ENCODE measurements at regions not wholly inside any gene's neighbourhood (a gene's known extent, or its start where the extent isn't known, plus 50 kb on each side); places are given as distances from the start of the nearest gene placed in this dataset.
"Not testable (repeated sequence)": the region's sequence is repeated elsewhere in the genome, so short reads cannot be mapped to it uniquely, and the experiment has no call there.

DNA sequence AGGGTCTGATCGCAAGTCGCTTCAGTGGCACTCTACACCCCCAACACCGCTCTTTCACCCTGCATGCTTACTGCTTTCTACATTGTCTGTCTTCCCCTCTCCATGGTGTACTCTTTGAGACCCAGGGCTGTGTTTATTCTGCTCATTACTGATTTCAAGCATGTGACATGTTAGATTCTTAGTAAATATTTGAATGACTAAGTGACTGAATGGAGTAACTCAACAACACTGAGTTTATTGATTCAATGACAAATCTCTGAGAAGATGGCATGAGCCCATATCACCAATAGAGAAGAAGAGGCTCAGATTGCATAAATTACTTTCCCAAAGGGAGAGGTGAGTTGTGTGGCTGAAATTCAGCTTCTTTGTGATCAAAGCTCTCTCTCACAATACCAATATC, 89.7 kb upstream of the OSMR start:
- DNase-seq, result no peak

DNA sequence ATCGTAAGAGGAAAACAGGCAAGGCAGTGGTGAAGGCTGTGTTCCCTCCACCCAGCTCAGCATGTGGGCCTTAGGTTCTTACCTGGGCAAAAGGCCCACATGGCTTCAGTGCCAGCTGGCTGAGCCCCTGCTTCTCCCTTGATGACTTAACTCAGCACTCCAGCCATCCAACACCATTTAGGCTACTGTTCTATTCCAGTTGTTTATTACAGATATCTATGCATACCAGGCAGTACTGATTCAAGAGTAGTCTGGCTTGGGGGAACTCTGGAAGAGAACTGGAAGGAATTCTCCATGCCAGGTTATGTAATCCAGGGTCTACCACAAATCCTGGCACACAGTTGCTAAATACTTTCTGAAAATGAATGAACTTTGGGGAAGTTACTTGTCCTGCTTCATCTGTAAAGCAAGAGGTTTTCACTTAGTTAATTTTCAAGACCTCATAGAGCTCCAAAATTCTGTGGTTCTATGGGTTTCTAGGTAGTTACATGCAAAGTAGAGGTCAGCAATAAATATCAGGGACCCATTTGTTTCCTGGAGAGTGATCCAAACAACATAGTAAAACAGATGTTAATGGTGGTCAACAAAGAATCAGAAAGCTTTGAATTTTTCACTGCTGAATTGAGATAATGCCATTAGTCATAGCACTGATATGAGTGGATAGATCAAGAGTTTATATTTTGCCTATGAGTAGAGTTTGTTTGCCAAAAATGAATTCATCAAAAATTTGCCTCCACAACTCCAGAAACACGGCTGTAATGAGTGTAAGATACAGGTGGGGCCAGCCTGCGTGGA, 88.2 kb upstream of the OSMR start:
- no peak for DNase-seq

DNA sequence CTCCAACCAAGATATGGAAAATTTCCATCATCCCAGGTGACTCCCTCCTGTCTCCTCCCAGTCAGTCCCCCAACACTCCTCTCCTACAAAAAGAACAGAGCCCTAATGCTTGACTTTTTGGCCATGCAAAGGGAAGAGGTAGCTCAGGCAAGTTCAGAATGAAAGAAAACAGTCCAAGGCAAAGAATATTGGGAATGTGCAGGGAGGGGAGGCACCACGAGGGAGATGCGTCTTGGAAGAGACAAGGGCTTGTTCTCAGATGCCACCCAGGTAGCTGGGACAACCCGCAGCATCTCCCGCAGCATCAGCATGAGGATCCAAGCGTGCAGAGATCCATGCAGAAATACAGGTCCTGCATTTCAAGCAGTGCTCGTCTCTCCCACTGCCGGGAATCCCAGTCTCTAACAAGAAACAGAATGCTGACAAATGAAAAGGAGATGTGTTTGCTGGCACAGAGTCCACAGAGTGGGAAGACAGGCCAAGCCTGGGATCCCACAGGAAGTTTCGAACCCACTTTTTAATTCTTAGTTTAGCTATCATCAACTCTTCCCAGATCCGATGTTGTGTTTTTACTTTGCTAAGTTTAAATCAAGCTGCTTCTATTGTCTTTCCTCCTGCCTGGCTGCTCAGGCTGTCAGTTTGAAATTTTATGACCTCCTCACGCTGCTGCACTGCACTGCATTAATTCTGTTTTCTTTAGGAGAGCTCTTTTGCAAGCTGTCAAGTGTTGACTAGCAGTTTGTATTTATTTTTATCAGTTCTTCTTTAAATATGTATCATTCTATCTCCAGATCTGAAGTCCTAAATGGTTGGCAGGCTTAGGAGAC, 86.8 kb upstream of the OSMR start:
- DNase-seq, result no peak

DNA sequence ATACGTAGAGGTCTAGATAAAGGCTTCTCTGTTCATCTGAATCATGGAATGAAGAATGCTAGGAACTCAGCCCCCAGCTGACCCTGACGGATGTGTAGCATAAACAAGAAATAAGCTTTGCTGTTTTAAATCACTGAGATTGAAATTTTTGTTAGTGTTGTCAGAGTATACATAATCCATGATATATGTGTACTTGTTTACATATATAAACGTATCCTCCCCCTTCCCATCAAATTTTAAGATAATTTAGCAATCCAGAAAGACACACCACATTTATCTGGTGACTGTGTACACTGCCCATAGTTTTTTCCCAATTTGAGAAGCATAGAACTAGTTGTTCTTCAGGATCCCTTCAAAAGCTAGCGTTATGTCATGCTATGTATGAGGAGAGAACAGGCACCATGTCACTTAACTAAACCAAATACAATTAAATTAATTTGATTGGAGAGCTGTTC, 80.8 kb upstream of the OSMR start:
- no peak for DNase-seq

DNA sequence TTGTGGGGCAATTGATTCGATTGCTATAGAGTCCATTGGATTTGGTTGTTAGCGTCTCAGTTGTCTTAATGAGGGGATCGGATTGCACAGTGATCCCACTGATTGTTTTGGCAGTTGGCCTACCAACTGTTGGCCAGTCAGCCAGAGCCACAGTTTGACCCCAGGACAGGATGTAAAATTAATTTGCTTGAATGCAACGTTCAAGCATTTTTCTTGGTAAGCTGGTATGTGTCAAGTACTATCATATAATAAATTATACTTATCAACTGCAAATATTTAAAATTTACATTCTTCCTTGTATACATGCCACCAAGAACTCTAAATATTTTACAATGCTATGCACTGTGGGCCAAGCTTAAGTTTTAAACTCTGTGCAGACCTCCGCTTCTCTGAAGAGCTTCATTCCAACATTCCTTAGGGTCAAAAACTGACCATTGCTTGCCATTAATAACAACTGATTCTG, 80.4 kb upstream of the OSMR start:
- DNase-seq, result no peak

DNA sequence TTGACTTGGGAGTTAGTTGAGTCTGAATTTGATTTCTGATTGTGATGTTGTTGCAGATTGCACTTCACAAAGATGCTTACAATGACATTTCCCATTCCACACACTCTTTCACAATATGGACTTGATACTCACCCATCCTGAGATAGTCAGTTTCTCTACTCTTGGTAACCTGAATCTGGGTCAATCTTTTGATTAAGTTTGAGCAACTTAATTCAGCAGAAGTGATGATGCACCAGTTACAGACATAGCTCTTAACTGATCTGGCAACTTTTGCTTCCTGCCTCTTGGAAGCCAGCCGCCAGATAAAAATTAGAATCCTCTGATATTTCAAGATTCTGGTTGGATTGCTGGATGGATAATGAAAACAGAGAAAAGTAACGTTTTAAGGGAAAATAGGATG, 79.7 kb upstream of the OSMR start:
- DNase-seq, result no peak

DNA sequence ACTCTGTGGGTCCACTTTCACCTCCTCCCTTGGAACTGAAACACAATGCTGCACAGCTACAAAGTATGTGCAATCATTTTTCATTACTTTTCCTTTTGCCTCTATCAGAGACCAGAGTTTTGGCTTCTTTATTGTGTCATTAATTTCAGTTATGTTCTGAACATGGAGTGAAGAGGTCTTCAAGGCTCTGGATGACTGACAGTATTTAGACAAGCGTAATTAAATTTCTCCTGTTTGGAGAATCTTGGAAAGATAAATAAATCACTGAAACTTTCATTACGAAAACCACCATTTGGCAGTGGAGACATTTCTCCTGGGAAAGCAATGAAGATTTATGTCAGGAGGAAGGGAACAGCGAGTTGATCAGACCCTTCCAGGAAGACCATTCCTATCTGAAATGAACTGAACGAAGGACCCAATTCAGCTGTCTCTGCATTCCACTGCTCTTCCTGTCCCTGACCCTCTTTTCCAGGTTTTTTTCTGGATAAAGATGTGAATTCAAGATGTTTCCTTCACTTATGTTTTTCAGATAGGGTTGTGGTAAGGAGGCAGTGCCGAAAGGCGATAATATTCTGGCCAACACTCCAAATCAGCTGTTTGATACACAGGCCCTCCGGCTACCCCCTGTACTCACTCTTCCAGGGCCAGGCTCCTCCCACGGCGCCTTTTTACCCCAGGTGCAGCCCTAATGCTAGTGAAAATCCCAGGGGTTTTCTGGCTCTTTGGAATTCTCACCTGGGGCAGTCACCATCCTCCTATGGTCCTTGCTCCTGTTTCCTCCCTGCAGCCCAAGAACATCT, 77.2 kb upstream of the OSMR start:
- no peak for DNase-seq

DNA sequence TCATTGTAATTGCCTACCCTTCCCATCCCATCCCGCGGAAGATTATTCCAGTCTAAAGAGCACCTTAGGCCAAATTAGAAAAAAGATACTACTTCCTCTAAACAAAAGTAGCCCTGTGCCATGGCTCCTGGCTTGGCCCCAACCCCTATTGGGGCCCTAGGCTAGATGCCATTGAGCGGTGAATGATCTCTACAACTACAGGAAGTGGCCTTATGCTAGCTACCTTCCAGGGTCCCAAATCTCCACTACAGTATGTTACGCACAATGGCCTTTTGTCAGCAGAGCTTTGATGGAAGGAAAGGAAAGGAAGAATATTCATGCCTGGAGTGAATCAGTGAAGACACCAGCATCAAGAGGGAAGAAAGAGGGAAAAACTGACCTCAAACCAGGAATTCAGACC, 73.3 kb upstream of the OSMR start:
- no peak for DNase-seq

DNA sequence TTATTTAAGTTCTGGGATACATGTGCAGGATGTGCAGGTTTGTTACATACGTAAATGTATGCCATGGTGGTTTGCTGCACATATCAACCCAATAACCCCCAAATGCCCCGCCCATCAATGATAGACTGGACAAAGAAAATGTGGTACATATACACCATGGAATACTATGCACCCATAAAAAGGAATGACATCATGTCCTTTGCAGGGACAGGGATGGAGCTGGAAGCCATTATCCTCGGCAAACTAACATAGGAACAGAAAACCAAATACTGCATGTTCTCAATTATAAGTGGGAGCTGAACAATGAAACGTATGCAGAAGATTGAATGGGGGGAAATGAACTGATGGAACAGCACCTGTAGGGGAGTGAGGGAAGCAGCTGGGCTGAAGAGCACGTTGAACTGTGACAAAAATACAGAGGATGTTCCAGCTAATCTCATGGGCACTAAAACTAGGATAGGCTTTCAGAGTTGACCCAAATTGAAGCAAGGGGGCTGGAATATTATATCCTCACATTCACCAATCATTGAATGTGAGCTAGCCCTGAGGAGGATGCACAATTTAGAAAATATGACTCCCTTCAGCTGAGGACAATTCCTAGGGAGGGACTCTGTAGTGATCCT, 70.5 kb upstream of the OSMR start:
- DNase-seq, result no peak

DNA sequence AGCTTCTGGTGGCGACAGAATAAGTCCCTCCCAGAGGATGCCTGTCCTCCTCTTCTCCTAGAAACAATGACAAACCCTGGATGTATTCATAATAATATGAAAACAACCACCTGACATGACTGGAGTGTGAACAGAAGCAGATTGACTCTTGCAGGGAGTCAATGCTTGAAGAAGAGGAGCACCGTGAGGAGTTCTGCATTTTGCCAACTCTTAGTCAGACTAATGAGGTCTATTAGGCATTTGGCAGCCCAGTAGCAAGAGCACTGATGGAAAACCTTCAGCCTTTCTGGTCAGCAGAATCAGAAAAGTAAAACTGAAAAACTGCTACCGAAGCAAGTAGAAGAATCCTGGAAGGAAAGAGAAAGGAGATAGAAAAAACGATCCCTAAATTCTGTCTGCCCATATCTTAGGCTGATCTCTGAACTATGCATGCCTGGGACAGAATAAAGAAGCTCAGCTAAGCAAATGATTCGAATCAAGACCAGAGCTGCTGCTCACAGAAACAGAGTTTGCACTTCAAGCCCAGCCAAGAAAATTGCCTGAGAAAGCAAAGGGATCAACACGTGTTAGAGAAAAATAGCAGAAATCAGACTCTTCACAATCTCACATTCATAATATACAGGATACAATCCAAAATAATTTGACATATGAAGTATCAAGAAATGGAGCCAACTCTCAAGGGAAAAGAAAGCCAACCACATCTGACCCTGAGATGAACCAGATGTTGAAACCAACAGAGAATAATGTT, 69.5 kb upstream of the OSMR start:
- DNase-seq, result no peak

DNA sequence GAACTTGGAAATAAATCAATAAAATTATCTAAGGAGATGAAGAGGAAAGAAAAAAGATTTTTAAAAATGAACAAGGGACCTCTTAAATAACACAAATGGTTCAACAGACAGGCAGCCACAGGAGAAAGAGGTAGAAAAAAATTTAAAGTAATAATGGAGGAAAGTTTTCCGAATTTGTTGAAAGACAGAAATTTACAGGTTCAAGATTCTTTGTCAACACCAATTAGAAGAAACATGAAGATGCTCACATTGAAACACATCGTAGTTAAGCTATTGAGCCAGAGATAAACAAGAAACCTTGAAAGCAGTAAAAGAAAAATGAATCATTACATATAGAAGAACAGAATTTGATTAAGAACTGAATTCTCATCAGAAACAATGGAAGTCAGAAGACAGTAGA, 68.7 kb upstream of the OSMR start:
- no peak for DNase-seq

DNA sequence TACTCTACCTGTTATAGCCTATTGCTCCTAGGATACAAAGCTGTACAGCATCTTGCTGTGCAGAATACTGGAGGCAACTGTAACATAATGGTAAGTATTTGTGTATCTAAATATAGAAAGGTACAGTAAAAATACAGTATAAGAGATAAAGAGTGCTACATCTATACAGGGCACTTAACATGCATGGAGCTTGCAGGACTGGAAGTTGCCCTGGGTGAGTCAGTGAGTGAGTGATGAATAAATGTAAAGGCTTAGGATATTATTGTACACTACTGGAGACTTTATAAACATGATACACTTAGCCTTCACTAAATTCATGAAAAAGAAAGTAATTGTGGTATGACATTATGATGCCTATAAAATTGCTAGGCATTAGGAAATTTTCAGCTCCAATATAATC, 65.5 kb upstream of the OSMR start:
- DNase-seq, result no peak

DNA sequence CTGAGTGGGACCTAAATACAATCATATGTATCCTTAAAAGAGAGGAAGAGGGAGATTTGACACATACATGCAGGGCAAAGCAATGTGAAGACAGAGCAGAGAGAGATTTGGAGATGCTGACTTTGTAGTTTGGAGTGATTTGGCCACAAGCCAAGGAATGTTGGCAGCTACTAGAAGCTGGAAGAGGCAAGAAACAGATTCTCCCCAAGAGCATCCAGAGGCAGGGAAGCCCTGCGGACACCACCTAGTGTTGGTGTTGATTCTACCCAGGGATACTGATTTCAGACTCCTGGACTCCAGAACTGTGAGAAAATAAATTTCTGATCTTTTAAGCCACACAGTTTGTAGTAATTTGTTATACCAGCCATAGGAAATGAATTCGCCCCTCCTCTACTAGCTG, 64.9 kb upstream of the OSMR start:
- DNase-seq, result no peak

DNA sequence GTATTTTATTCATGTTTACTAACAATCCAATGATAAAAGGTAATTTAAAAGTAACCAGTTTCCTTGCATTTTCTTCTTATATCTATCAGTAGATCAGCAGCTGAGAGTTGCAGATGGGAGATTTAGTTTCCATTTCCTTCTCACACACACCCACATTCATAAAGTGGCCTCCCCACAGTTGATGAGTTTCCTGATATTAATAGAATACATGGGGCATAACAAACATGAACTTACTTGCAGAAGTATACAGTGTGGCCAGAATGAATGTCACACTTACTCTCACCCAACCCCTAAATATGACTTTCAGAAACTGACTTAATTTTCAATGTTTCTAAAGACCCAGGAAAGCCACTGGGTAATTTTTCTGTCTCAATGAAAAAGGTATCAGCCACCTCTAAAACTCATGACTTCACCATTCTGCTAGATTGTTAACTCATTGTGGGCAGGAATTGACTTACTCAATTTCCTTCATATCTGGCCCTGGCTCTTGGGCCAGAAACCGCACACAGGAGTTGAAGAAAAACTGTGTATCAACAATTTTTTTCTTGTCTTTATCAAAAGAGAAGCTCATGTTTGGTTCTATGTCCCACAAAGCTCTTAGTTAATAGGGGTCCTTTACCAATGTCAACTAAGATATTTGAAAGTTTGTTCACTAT, 63.5 kb upstream of the OSMR start:
- DNase-seq, result no peak

DNA sequence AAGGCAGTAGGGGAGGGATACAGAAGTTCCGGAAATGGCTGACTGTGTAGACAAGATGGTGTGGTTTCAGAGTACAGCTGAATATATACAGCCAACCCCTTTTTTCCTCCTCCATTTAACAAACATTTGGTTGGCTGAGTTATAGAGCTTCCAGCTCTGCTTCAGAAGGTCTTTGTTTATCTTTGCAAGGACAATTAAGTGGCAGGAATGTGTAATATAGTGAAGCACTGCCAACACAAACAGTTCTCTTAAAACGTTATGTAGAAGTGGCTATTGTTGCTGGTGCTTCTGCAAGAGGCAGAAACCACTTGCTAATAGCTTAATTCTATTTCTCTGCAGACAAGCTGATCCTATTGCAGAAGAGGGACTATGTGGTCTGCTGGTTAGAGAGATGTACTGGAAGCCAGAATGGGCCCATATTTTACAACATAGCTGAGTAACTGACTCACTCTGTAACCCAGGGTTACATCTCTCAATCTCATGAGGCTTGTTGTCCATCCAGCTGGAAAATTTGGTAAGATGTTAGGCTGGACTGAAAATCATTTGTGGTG, 62.7 kb upstream of the OSMR start:
- DNase-seq, result no peak

DNA sequence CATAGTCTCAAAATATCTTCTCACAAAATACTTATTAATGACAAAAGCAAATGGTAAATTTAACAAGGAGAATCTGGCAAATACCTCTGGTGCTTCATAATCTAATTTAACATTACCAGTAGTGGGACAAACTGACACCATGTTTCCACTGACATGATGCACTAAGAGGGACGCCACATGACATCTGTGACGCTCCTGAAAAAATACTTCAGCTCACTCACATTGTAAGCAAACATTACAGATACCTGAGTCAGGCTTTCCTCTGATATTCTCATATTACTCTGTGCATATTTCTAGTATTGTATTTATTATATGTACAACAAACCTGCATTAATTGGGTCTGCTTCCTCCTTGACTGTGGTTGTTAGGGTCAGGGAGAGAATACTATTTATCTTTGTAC, 56.7 kb upstream of the OSMR start:
- no peak for DNase-seq

DNA sequence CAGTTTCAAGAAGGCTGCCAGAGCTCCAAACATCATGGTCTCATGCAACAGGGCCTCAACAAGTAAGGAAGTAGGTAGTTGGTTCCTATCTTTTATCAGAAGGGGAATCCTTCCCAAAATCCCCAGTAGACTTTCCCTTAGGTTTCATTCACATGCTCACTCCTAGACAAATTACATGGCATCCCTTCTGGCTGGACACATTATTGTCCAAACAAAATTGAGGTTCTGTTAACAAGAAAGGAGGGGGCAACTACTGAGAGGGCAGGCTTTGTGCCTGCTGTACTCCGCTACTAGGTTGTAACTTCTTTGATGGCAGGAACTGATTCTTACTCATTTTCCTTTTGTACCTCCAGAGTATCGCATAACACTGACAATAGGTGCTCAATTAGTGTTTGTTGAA, 56.0 kb upstream of the OSMR start:
- DNase-seq, result no peak

DNA sequence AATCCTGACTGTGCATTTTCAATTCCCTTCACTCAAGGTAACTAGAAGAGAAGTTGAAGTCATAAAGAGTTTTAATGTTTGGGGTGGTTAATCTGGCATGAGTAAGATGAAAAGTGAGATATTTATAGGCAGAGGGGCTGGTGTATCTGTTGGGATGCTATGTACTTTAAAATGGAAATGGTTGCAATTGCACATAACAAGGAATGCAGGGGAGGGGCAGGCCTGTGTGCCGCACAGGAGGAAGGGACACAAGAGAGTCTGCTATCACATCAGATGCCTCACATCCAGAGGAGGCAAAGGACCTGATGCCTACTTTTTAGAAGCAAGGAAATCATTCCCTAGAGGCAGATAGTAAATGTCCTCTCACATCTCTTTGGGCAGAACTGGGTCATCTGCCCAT, 55.5 kb upstream of the OSMR start:
- DNase-seq, result no peak

DNA sequence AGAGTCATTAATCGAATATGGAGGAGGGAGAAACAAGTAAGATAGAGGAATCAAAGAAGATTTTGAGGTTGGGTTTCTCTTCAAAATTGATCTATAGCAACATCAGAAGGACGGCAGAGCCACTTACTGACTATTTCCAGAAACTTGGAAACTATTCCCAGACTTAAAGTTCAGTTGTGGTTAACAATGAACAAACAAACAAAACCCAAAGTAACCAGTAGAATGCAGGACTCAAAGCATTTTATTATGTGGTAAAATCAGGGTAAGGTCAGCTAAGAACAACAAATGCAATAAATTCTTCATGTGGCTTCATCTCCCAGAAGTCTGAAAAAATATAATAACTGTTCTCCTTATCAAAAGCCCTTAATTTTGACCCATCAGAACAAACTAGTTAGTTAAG, 54.9 kb upstream of the OSMR start:
- DNase-seq, result no peak

DNA sequence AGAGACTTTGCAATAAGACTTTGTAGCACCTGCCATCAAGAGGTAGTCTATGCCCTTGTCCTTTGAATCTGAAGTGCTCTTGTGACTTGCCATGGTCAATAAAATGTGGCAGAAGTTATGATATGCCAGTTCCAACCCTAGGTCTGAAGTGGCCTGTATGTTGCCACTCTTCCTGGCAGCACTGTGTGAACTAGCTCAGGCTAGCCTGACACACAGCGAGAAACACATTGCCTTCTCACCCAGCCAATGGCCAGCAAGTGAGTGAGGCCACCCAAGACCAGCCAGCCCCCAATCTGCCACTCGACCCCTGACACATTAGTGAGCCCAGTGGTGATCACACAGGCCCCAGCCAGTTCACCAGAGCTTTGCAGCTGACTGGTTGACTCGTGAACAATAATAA, 52.7 kb upstream of the OSMR start:
- no peak for DNase-seq

DNA sequence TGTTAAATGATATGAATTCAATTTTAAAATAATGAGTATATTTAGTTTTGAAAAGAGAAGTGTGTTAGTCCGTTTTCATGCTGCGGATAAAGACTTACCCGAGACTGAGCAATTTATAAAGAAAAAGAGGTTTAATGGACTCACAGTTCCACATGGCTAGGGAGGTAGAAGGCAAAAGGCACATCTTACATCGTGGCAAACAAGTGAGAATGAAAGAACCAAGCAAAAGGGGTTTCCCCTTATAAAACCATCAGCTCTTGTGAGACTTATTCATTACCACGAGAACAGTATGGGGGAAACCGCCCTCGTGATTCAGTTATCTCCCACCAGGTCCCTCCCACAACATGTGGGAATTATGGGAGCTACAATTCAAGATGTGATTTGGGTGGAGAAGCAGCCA, 51.8 kb upstream of the OSMR start:
- not testable (repeated sequence) for DNase-seq

All from NCI-H1436 treated with DMSO at 0.1 percent for 48 hours (cell line).